ENCODE measurements at regions not wholly inside any gene's neighbourhood (a gene's known extent, or its start where the extent isn't known, plus 50 kb on each side); places are given as distances from the start of the nearest gene placed in this dataset.

DNA sequence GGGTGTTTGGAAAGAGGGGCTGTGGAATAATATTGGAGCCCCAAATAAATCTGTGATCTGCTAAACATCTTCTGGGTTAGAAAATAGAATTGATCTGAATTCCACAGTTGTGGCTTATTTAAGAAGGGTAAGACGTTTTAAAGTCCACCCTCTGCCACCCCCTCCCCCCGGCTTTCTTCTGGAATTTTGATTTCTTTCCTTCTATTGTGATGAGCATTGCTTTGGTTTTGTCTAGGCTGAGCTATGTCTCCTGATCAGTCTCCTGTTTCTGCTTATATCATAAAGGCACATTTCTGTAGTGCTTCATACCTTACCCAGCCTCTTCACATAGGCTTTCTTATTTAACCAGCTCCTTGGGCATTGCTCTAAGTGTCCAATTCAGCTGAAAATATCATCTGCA, 77.3 kb upstream of the SLC38A2 start:
- TF ChIP-seq, protein P1, sequence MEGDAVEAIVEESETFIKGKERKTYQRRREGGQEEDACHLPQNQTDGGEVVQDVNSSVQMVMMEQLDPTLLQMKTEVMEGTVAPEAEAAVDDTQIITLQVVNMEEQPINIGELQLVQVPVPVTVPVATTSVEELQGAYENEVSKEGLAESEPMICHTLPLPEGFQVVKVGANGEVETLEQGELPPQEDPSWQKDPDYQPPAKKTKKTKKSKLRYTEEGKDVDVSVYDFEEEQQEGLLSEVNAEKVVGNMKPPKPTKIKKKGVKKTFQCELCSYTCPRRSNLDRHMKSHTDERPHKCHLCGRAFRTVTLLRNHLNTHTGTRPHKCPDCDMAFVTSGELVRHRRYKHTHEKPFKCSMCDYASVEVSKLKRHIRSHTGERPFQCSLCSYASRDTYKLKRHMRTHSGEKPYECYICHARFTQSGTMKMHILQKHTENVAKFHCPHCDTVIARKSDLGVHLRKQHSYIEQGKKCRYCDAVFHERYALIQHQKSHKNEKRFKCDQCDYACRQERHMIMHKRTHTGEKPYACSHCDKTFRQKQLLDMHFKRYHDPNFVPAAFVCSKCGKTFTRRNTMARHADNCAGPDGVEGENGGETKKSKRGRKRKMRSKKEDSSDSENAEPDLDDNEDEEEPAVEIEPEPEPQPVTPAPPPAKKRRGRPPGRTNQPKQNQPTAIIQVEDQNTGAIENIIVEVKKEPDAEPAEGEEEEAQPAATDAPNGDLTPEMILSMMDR (IDR thresholded peaks at IDR 0.05) = no peak
- no peak for TF ChIP-seq POLR2AphosphoS5 (IDR thresholded peaks at IDR 0.05)
